ENCODE measurements at regions not wholly inside any gene's neighbourhood (a gene's known extent, or its start where the extent isn't known, plus 50 kb on each side); places are given as distances from the start of the nearest gene placed in this dataset.

GRCh38 chr13:42688821-42689220 lies 92.6 kb upstream of the FAM216B start:
- TF ChIP-seq GABPA (IDR thresholded peaks at IDR 0.05; ENCODE audit: low read depth) (no peak), CTCF (IDR thresholded peaks at IDR 0.05; ENCODE audit: insufficient read depth, low read length) (no peak), POLR2AphosphoS5 (IDR thresholded peaks at IDR 0.05; ENCODE audit: low read depth) (no peak), SPI1 (IDR thresholded peaks at IDR 0.05; ENCODE audit: borderline replicate concordance, low read depth) (no peak)
- TF ChIP-seq, protein P1, sequence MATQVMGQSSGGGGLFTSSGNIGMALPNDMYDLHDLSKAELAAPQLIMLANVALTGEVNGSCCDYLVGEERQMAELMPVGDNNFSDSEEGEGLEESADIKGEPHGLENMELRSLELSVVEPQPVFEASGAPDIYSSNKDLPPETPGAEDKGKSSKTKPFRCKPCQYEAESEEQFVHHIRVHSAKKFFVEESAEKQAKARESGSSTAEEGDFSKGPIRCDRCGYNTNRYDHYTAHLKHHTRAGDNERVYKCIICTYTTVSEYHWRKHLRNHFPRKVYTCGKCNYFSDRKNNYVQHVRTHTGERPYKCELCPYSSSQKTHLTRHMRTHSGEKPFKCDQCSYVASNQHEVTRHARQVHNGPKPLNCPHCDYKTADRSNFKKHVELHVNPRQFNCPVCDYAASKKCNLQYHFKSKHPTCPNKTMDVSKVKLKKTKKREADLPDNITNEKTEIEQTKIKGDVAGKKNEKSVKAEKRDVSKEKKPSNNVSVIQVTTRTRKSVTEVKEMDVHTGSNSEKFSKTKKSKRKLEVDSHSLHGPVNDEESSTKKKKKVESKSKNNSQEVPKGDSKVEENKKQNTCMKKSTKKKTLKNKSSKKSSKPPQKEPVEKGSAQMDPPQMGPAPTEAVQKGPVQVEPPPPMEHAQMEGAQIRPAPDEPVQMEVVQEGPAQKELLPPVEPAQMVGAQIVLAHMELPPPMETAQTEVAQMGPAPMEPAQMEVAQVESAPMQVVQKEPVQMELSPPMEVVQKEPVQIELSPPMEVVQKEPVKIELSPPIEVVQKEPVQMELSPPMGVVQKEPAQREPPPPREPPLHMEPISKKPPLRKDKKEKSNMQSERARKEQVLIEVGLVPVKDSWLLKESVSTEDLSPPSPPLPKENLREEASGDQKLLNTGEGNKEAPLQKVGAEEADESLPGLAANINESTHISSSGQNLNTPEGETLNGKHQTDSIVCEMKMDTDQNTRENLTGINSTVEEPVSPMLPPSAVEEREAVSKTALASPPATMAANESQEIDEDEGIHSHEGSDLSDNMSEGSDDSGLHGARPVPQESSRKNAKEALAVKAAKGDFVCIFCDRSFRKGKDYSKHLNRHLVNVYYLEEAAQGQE (IDR thresholded peaks at IDR 0.05; ENCODE audit: insufficient replicate concordance, low read depth) = no peak
